Stomach smooth muscle (tissue), 2 donors: ENCODE measurements at regions not wholly inside any gene's neighbourhood (a gene's known extent, or its start where the extent isn't known, plus 50 kb on each side); places are given as distances from the start of the nearest gene placed in this dataset.

Experiments
- H3K27ac ChIP-seq: one replicate; pipeline ENCODE4 v1.7.0; 2013; ENCODE audit warnings: mild to moderate bottlenecking, low read length, inconsistent platforms
- H3K27me3 ChIP-seq, 2 donors: one replicate each; pipeline ENCODE4 v1.7.0; 2013; ENCODE audit warnings: low read length in 2 of 2; ENCODE audit not compliant: insufficient read depth in 2 of 2, control insufficient read depth in 1 of 2
- H3K36me3 ChIP-seq, 2 donors: one replicate each; pipeline ENCODE4 v1.7.0; 2013; ENCODE audit warnings: low read length in 2 of 2; ENCODE audit not compliant: control insufficient read depth in 2 of 2, insufficient read depth in 2 of 2
- H3K4me1 ChIP-seq: one replicate; pipeline ENCODE4 v1.7.0; 2013; ENCODE audit warnings: low read length; ENCODE audit not compliant: control insufficient read depth, insufficient read depth
- H3K4me3 ChIP-seq, 2 donors: one replicate each; pipeline ENCODE4 v1.7.0; 2013; ENCODE audit warnings: low read length in 2 of 2
- H3K9ac ChIP-seq, 2 donors: one replicate each; pipeline ENCODE4 v1.7.0; 2013; ENCODE audit warnings: low read length in 2 of 2, mild to moderate bottlenecking in 1 of 2
- H3K9me3 ChIP-seq, 2 donors: one replicate each; pipeline ENCODE4 v1.7.0; 2013; ENCODE audit warnings: low read length in 2 of 2; ENCODE audit not compliant: control insufficient read depth in 2 of 2
- donor health status: healthy.
- donor health status: Pancreatic carcinoma.

DNA sequence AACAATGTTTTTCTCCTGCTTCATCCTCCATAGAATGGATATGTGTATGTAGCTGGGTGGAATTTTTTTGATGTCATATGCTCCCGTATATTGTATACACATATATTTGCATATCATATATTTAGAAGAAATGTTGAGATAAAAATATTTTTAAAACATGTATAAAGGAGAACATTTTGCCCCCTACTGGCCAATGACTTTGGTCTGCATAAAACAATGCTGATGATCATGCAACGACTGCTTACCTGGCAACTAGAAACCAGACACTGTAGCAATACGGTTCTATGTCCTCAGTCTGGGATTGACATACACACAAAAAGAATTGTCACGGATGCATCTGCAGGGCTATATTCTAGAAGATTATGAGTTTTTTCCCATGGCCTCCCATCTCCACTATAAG is 503.6 kb downstream of the ELAVL2 start:
- Histone ChIP-seq H3K4me1 (no peaks in the 10 kb centered on the region), H3K27me3 (no peaks in the 10 kb centered on the region), H3K4me3 (no peak overlapping the region), H3K9me3 (no peaks in the 10 kb centered on the region), H3K9ac (no peak overlapping the region), H3K27ac (no peak overlapping the region), H3K36me3 (no peaks in the 10 kb centered on the region)

DNA sequence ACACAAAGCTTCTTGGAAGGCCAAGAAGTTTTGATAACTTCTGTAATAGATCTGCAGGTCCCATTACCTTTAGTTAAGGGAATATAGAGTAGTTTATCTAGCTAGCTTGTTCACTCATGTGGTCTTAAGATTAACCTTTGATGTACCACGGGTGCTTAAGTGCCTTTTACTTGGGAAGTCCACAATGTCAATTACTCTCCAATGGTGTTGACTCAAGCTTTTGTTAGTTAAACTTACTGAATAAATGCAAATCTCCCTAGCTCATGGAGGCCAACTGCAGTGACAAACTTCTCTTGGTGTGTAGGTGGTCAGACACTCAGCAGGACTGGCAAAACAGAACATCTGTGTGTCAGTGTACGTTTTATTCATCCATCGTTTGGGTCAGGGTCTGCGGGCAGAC is 501.5 kb downstream of the ELAVL2 start:
- Histone ChIP-seq H3K27me3 (no peaks in the 10 kb centered on the region), H3K4me3 (no peak overlapping the region), H3K4me1 (no peaks in the 10 kb centered on the region), H3K36me3 (no peaks in the 10 kb centered on the region), H3K9ac (no peak overlapping the region), H3K27ac (no peak overlapping the region), H3K9me3 (no peaks in the 10 kb centered on the region)

DNA sequence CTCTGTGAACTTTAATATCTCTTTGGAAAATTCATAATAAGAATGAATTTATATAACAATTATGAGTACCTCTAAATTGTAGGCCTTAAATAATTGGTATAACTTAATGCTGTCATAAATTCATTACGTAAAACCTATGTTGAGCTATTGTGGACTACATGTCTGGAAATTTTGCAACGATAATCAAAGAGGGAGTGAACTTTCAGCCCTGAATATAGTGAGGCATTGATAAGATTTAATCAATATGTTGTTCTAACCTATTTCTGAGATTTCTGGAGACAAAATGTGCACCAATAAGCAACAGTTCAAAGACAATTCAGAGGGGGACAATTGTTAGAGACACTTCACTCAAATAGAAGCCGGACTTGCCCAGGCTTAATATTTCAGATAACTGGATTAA is 499.4 kb downstream of the ELAVL2 start:
- Histone ChIP-seq H3K9me3 (no peaks in the 10 kb centered on the region), H3K27me3 (no peaks in the 10 kb centered on the region), H3K4me1 (no peaks in the 10 kb centered on the region), H3K27ac (no peak overlapping the region), H3K9ac (no peak overlapping the region), H3K36me3 (no peaks in the 10 kb centered on the region), H3K4me3 (no peak overlapping the region)

DNA sequence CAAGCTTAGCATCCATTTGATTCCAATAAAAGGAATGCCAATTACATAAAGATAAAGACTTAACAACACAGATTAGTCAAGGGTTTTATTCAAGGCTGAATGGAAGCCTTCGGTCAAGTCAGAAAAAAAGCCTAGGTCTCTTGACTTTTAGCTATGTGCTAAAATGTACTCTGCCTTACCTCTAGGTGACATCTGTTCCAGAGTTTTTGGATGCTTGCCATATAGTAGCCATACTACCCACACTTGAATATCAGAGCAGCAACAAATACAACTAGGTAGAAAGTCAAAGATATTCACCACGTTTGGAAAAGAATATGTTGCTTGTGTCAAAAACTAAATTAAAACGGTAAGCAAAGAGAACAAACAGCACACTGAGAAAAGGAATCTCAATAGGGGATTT is 484.7 kb downstream of the ELAVL2 start:
- no peak overlapping the region for H3K9ac ChIP-seq
- no peaks in the 10 kb centered on the region for H3K27me3 ChIP-seq
- H3K4me1 ChIP-seq = no peaks in the 10 kb centered on the region
- H3K9me3 ChIP-seq = no peaks in the 10 kb centered on the region
- H3K27ac ChIP-seq = no peak overlapping the region
- H3K36me3 ChIP-seq = no peaks in the 10 kb centered on the region
- H3K4me3 ChIP-seq = no peak overlapping the region

DNA sequence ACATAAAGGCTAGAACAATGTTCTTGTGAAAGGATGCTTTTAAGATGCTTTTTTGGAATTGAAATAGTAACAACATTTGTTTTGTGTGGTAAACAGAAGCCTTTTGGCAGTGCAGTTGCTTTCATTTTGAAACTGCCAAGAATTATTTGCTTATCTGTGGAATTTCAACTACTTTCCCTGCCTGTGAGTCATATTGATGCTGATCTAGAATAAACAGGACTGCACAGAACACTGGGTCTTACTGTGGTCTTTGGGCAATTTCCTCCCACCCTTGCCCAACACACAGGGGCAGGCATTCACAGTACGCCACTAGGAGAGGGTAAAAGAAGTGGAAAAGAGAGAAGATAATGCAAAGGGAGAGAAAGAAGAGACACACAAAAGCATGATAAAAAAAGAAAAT is 483.7 kb downstream of the ELAVL2 start:
- H3K36me3 ChIP-seq = no peaks in the 10 kb centered on the region
- no peaks in the 10 kb centered on the region for H3K9me3 ChIP-seq
- H3K4me1 ChIP-seq = no peaks in the 10 kb centered on the region
- H3K9ac ChIP-seq = no peak overlapping the region
- H3K27me3 ChIP-seq = no peaks in the 10 kb centered on the region
- no peak overlapping the region for H3K4me3 ChIP-seq
- H3K27ac ChIP-seq = no peak overlapping the region

DNA sequence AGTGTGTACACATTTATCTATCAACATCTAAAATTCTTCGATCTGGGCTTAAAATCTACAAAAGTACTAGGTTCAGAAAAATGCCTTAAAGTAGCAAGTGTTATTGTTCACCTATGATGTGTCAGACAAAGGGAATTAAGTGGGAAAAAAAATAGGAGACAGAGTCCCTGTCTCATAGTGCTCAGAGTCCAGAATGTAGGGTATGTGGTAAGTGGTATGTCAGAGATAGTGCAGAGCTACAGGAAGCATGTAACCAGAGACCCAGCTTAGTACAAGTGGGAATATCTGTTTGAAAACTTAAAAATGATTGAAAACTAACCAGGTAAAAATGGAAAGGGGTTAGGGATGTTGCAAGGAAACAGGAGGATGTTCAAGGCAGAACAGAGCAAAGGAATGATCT is 482.8 kb downstream of the ELAVL2 start:
- Histone ChIP-seq H3K27ac (no peak overlapping the region), H3K4me1 (no peaks in the 10 kb centered on the region), H3K9me3 (no peaks in the 10 kb centered on the region), H3K4me3 (no peak overlapping the region), H3K36me3 (no peaks in the 10 kb centered on the region), H3K27me3 (no peaks in the 10 kb centered on the region), H3K9ac (no peak overlapping the region)

DNA sequence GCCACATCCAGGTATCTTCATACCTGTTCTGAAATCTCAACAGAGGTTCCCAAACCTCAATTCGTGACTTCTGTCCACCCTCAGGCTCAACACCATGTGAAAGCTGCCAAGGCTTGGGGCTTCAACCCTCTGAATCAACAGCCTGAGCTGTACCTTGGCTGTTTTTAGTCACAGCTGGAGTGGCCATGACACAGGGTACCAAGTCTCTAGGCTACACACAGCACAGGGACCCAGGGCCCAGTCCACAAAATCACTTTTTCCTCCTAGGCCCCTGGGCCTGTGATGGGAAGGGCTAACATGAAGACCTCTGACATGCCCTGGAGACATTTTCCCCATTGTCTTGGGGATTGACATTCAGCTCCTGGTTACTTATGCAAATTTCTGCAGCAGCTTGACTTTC is 464.9 kb downstream of the ELAVL2 start:
- no peak overlapping the region for H3K4me3 ChIP-seq
- H3K9ac ChIP-seq = no peak overlapping the region
- no peaks in the 10 kb centered on the region for H3K36me3 ChIP-seq
- peaks cover 0 to 6% of the 10 kb centered on the region in 2 donors for H3K9me3 ChIP-seq
- H3K27ac ChIP-seq = no peak overlapping the region
- no peaks in the 10 kb centered on the region for H3K27me3 ChIP-seq
- H3K4me1 ChIP-seq = no peaks in the 10 kb centered on the region

DNA sequence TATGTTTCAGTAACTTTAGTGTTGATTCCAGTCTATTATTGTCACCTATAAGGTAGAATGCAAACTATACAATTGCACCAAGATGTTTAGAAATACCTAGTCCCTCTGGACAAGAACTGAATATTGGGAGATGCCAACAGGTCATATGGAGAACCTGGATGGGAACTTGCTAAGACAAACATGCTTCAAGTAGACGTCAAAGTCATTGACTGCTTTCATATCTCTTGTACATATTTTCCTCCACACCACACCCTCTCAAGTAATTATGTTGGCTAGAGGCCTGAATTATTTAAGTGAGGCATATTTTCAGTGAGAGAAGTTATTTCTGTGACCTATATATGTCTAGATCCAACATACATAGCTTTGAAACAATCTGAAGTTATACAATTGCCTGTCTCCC is 453.3 kb downstream of the ELAVL2 start:
- H3K27me3 ChIP-seq = no peaks in the 10 kb centered on the region
- H3K27ac ChIP-seq = no peak overlapping the region
- H3K9ac ChIP-seq = no peak overlapping the region
- no peaks in the 10 kb centered on the region for H3K4me1 ChIP-seq
- no peaks in the 10 kb centered on the region for H3K36me3 ChIP-seq
- no peaks in the 10 kb centered on the region for H3K9me3 ChIP-seq
- no peak overlapping the region for H3K4me3 ChIP-seq

DNA sequence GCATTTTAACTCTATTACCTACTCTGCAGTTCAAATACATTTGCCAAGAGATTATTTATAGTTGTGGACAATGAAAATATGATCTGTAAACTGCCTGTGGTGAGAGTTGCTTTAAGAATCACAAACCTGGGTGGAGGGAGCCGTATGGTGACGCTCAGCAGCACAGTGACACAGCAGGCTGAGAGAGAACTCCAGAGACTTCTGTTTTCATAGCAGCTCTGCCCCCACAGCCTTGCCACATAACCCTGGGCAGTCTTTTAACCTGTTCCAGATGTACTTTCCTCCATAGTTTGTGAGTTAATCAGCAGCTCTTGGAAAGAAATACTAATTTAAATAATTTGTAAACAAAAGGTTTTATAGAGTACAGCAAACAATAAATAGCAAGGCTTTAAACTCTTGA is 450.5 kb downstream of the ELAVL2 start:
- no peak overlapping the region for H3K9ac ChIP-seq
- H3K27me3 ChIP-seq = no peaks in the 10 kb centered on the region
- no peak overlapping the region for H3K27ac ChIP-seq
- no peaks in the 10 kb centered on the region for H3K9me3 ChIP-seq
- H3K4me1 ChIP-seq = no peaks in the 10 kb centered on the region
- H3K4me3 ChIP-seq = no peak overlapping the region
- no peaks in the 10 kb centered on the region for H3K36me3 ChIP-seq

DNA sequence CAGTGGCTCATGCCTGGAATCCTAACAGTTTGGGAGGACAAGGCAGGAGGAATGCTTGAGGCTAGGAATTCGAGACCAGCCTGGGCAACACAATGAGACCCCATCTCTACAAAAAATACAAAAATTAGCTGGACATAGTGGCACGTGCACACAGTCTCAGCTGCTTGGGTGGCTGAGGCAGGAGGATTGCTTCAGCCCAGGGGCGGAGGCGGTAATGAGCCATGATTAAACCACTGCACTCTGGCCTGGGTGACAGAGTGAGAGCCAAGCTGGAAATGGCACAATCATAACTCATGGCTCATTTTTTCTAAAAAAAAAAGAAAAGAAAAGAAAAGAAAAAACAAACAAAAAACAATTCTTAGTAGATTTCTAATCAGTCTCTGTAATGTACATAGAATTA is 446.2 kb downstream of the ELAVL2 start:
- Histone ChIP-seq H3K4me3 (no peak overlapping the region), H3K27ac (no peak overlapping the region), H3K4me1 (no peaks in the 10 kb centered on the region), H3K9ac (no peak overlapping the region), H3K27me3 (no peaks in the 10 kb centered on the region), H3K9me3 (no peaks in the 10 kb centered on the region), H3K36me3 (no peaks in the 10 kb centered on the region)

DNA sequence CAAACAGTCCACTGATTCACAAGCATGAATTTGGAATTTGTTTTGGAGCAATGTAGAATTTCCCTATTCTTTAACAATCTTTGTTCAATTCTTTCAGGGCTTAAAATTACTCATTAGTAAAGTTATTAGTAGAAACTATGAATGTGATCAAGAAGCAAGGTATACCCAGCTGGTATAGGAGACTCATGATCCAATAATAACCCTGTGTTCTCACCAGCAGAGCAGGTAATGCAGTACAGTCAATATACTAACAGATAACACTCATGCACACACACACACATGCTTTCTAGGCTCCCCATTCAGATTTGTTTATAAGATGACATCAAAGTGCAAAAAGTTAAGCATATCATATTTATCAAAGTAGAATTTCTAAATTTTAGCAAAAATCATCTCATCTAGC is 445.2 kb downstream of the ELAVL2 start:
- no peaks in the 10 kb centered on the region for H3K27me3 ChIP-seq
- H3K9ac ChIP-seq = no peak overlapping the region
- no peaks in the 10 kb centered on the region for H3K4me1 ChIP-seq
- no peaks in the 10 kb centered on the region for H3K9me3 ChIP-seq
- no peak overlapping the region for H3K4me3 ChIP-seq
- H3K36me3 ChIP-seq = no peaks in the 10 kb centered on the region
- H3K27ac ChIP-seq = no peak overlapping the region

DNA sequence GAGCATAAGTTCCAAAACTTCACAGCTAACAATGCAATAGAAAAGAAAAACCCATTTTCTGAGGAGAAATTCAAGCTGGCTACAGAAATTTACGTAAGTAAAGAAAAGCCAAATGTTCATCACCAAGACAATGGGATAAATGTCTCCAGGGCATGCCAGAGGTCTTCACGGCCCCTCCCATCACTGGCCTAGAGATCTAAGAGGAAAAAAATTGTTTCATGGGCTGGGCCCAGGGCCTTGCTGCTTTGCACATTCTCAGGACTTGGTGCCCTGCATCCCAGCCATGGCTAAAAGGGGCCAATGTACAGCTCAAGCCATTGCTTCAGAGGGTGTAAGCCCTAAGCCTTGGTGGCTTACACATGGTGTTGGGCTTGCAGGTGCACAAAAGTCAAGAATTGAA is 443.6 kb downstream of the ELAVL2 start:
- H3K4me3 ChIP-seq = no peak overlapping the region
- H3K9me3 ChIP-seq = no peaks in the 10 kb centered on the region
- H3K36me3 ChIP-seq = no peaks in the 10 kb centered on the region
- no peaks in the 10 kb centered on the region for H3K27me3 ChIP-seq
- H3K4me1 ChIP-seq = no peaks in the 10 kb centered on the region
- H3K9ac ChIP-seq = no peak overlapping the region
- no peak overlapping the region for H3K27ac ChIP-seq
